ENCODE measurements at regions not wholly inside any gene's neighbourhood (a gene's known extent, or its start where the extent isn't known, plus 50 kb on each side); places are given as distances from the start of the nearest gene placed in this dataset.
A peak's percentile ranks its signal among the peaks of the same experiment; 100 is the strongest.

- intact Hi-C loops (cut with micrococcal nuclease), result no loop called here
- ATAC-seq (no peak), DNase-seq (no peak)
Observed at GRCh38 chr7:17501441-17502212, 203.2 kb downstream of the AHR start.

GRCh38 chr7:17502213-17503060 is 204.0 kb downstream of the AHR start:
- DNase-seq (no peak), ATAC-seq (no peak)
- intact Hi-C loops (cut with micrococcal nuclease), result no loop called here

- intact Hi-C loops (cut with micrococcal nuclease), result no loop called here
- DNase-seq (no peak), ATAC-seq (no peak)
Observed at GRCh38 chr7:17506095-17506494, 207.6 kb downstream of the AHR start.

GRCh38 chr7:17506596-17506995 is 208.1 kb downstream of the AHR start:
- intact Hi-C loops (cut with micrococcal nuclease), result no loop called here
- DNase-seq, result no peak
- ATAC-seq, result no peak

GRCh38 chr7:17507717-17508116 is 209.3 kb downstream of the AHR start:
- ATAC-seq, result no peak
- intact Hi-C loops (cut with micrococcal nuclease), result no loop called here
- DNase-seq, result no peak

GRCh38 chr7:17512181-17512675 is 213.8 kb downstream of the AHR start:
- no peak for DNase-seq
- no peak for ATAC-seq
- intact Hi-C loops (cut with micrococcal nuclease), result no loop called here

- no peak for ATAC-seq
- DNase-seq, result no peak
- intact Hi-C loops (cut with micrococcal nuclease), result no loop called here
Observed at GRCh38 chr7:17516771-17517170, 218.3 kb downstream of the AHR start.

GRCh38 chr7:17520941-17521340 is 222.5 kb downstream of the AHR start:
- DNase-seq, result no peak
- ATAC-seq, result no peak
- intact Hi-C loops (cut with micrococcal nuclease), result no loop called here

GRCh38 chr7:17521437-17521836 is 223.0 kb downstream of the AHR start:
- DNase-seq (no peak), ATAC-seq (peak; percentile 58)
- intact Hi-C loops (cut with micrococcal nuclease), result no loop called here

- peak; percentile 60 for ATAC-seq
- peak; percentile 32 for DNase-seq
- intact Hi-C loops (cut with micrococcal nuclease), result no loop called here
Observed at GRCh38 chr7:17523813-17524739, 225.6 kb downstream of the AHR start.

- no peak for ATAC-seq
- no peak for DNase-seq
- intact Hi-C loops (cut with micrococcal nuclease), result no loop called here
Observed at GRCh38 chr7:17524746-17525145, 226.3 kb downstream of the AHR start.

GRCh38 chr7:17526621-17527020 is 228.2 kb downstream of the AHR start:
- ATAC-seq, result no peak
- no peak for DNase-seq
- intact Hi-C loops (cut with micrococcal nuclease), result no loop called here

GRCh38 chr7:17528636-17529035 is 230.2 kb downstream of the AHR start:
- intact Hi-C loops (cut with micrococcal nuclease), result no loop called here
- ATAC-seq (no peak), DNase-seq (no peak)

- intact Hi-C loops (cut with micrococcal nuclease), result loop anchor here (10.0 kb wide), 1 partner anchor 545 kb away; no protein-coding TSS in a partner anchor
Observed at GRCh38 chr7:17530244-17530643, 231.8 kb downstream of the AHR start.

GRCh38 chr7:17530741-17531421 is 232.4 kb downstream of the AHR start:
- ATAC-seq (peak; percentile 60), DNase-seq (no peak)
- intact Hi-C loops (cut with micrococcal nuclease), result loop anchor here (10.0 kb wide), 1 partner anchor 546 kb away; no protein-coding TSS in a partner anchor

More at GRCh38 chr7:17530244-17530643, 231.8 kb downstream of the AHR start:
- ATAC-seq, result peak; percentile 95
- DNase-seq, result no peak

GRCh38 chr7:17532861-17533404 is 234.5 kb downstream of the AHR start:
- intact Hi-C loops (cut with micrococcal nuclease), result loop anchor here (10.0 kb wide), 1 partner anchor 548 kb away; no protein-coding TSS in a partner anchor
- ATAC-seq, result no peak
- no peak for DNase-seq

GRCh38 chr7:17534348-17534747 is 235.9 kb downstream of the AHR start:
- intact Hi-C loops (cut with micrococcal nuclease), result loop anchor here (10.0 kb wide), 1 partner anchor 550 kb away; no protein-coding TSS in a partner anchor
- ATAC-seq (no peak), DNase-seq (no peak)

- ATAC-seq (no peak), DNase-seq (no peak)
- intact Hi-C loops (cut with micrococcal nuclease), result loop anchor here (10.0 kb wide), 1 partner anchor 551 kb away; no protein-coding TSS in a partner anchor
Observed at GRCh38 chr7:17535776-17536175, 237.3 kb downstream of the AHR start.
